Activated CD4-positive, alpha-beta memory T cell treated with anti-CD3 and anti-CD28 coated beads for 36 hours (primary cell): ENCODE measurements at regions not wholly inside any gene's neighbourhood (a gene's known extent, or its start where the extent isn't known, plus 50 kb on each side); places are given as distances from the start of the nearest gene placed in this dataset.

Experiments
- CTCF ChIA-PET: fragments of 350-600 bp; sonication (Branson Sonifier 250); formaldehyde crosslinking; loops from one replicate; lab custom pipeline; 2021; ENCODE audit warnings: antibody characterized with exemption, inconsistent platforms; lab: Charles Lee
- POLR2A ChIA-PET: fragments of 350-600 bp; sonication (Branson Sonifier 250); formaldehyde crosslinking; loops from one replicate; lab custom pipeline; 2021; ENCODE audit warnings: antibody characterized with exemption; lab: Charles Lee
- DNase-seq: peaks from one replicate; pipeline ENCODE4 v3.0.0-alpha.2; 2020
- H3K27ac Mint-ChIP-seq: one replicate; pipeline ENCODE4 v1.8.0; 2021; ENCODE audit warnings: mixed read lengths
- H3K27me3 Mint-ChIP-seq: one replicate; pipeline ENCODE4 v1.8.0; 2021; ENCODE audit warnings: mixed read lengths
- H3K36me3 Mint-ChIP-seq: one replicate; pipeline ENCODE4 v1.8.0; 2021; ENCODE audit warnings: mixed read lengths
- H3K4me1 Mint-ChIP-seq: one replicate; pipeline ENCODE4 v1.8.0; 2021; ENCODE audit warnings: low read depth, mixed read lengths
- H3K4me3 Mint-ChIP-seq: one replicate; pipeline ENCODE4 v1.8.0; 2021; ENCODE audit warnings: mild to moderate bottlenecking, mixed read lengths
- H3K9me3 Mint-ChIP-seq: one replicate; pipeline ENCODE4 v1.8.0; 2021; ENCODE audit warnings: mixed read lengths
- intact Hi-C: fragments of 100-400 bp; cut with micrococcal nuclease; formaldehyde crosslinking; loops from one replicate; pipeline ENCODE4 v1.15.1; 2023

GRCh38 chr6:90450268-90450953, 136.5 kb downstream of the MAP3K7 start:
- no peaks in the 10 kb centered on the region for H3K9me3 Mint-ChIP-seq
- no peak overlapping the region for H3K27ac Mint-ChIP-seq
- no peak overlapping the region for H3K4me3 Mint-ChIP-seq
- H3K27me3 Mint-ChIP-seq = no peaks in the 10 kb centered on the region
- CTCF ChIA-PET = no interaction called here
- intact Hi-C loops = no loop called here
- DNase-seq = no peak
- H3K4me1 Mint-ChIP-seq = peaks cover 29% of the 10 kb centered on the region
- POLR2A ChIA-PET = interaction anchor here (0.5 kb wide), 1 partner anchor 616 kb away, joined by 3 read pairs; no protein-coding TSS in a partner anchor
- no peaks in the 10 kb centered on the region for H3K36me3 Mint-ChIP-seq

- POLR2A ChIA-PET = no interaction called here
- H3K27me3 Mint-ChIP-seq = no peaks in the 10 kb centered on the region
- intact Hi-C loops = no loop called here
- no peak overlapping the region for H3K27ac Mint-ChIP-seq
- CTCF ChIA-PET = no interaction called here
- no peaks in the 10 kb centered on the region for H3K9me3 Mint-ChIP-seq
- DNase-seq = no peak
- H3K4me1 Mint-ChIP-seq = peaks cover 32% of the 10 kb centered on the region
- H3K36me3 Mint-ChIP-seq = no peaks in the 10 kb centered on the region
- H3K4me3 Mint-ChIP-seq = no peak overlapping the region
Observed at GRCh38 chr6:90449311-90449710, 137.6 kb downstream of the MAP3K7 start.

GRCh38 chr6:90448836-90449235, 138.0 kb downstream of the MAP3K7 start:
- no peak for DNase-seq
- ChIA-PET POLR2A (interaction anchor here (1.0 kb wide), 1 partner anchor 9 kb away, joined by 3 read pairs; no protein-coding TSS in a partner anchor), CTCF (no interaction called here)
- H3K4me3 Mint-ChIP-seq = no peak overlapping the region
- H3K36me3 Mint-ChIP-seq = no peaks in the 10 kb centered on the region
- no peaks in the 10 kb centered on the region for H3K9me3 Mint-ChIP-seq
- peaks cover 35% of the 10 kb centered on the region for H3K4me1 Mint-ChIP-seq
- intact Hi-C loops = no loop called here
- H3K27ac Mint-ChIP-seq = no peak overlapping the region
- H3K27me3 Mint-ChIP-seq = no peaks in the 10 kb centered on the region

GRCh38 chr6:90446164-90446563, 140.7 kb downstream of the MAP3K7 start:
- no peaks in the 10 kb centered on the region for H3K9me3 Mint-ChIP-seq
- intact Hi-C loops = no loop called here
- H3K4me1 Mint-ChIP-seq = peaks cover 38% of the 10 kb centered on the region
- no peaks in the 10 kb centered on the region for H3K27me3 Mint-ChIP-seq
- CTCF ChIA-PET = interaction anchor here (1.0 kb wide), 1 partner anchor 20 kb away, joined by 3 read pairs; no protein-coding TSS in a partner anchor
- H3K36me3 Mint-ChIP-seq = no peaks in the 10 kb centered on the region
- DNase-seq = no peak
- POLR2A ChIA-PET = interaction anchor here (0.9 to 1.6 kb wide), 4 partner anchors 10 to 162 kb away, joined by 3 to 4 read pairs (median 3); no protein-coding TSS in a partner anchor
- no peak overlapping the region for H3K4me3 Mint-ChIP-seq
- peak overlapping the region; percentile 92 for H3K27ac Mint-ChIP-seq

GRCh38 chr6:90445533-90446108, 141.3 kb downstream of the MAP3K7 start:
- no peaks in the 10 kb centered on the region for H3K36me3 Mint-ChIP-seq
- intact Hi-C loops = loop anchor here (1.0 kb wide), 6 partner anchors 13 to 47 kb away; no protein-coding TSS in a partner anchor
- H3K4me1 Mint-ChIP-seq = peaks cover 42% of the 10 kb centered on the region
- ChIA-PET POLR2A (interaction anchor here (0.9 to 1.6 kb wide), 4 partner anchors 10 to 161 kb away, joined by 3 to 4 read pairs (median 3); no protein-coding TSS in a partner anchor), CTCF (interaction anchor here (1.0 kb wide), 1 partner anchor 21 kb away, joined by 3 read pairs; no protein-coding TSS in a partner anchor)
- H3K4me3 Mint-ChIP-seq = no peak overlapping the region
- peak overlapping the region; percentile 92 for H3K27ac Mint-ChIP-seq
- no peaks in the 10 kb centered on the region for H3K9me3 Mint-ChIP-seq
- H3K27me3 Mint-ChIP-seq = no peaks in the 10 kb centered on the region
- DNase-seq = peak; percentile 47

GRCh38 chr6:90444160-90444714, 142.6 kb downstream of the MAP3K7 start:
- no peaks in the 10 kb centered on the region for H3K9me3 Mint-ChIP-seq
- DNase-seq = no peak
- ChIA-PET CTCF (interaction anchor here (0.8 to 2.4 kb wide), 8 partner anchors 9 to 158 kb away, joined by 3 to 13 read pairs (median 3); no protein-coding TSS in a partner anchor), POLR2A (interaction anchor here (0.9 to 1.5 kb wide), 7 partner anchors 13 to 72 kb away, joined by 3 to 4 read pairs (median 3); no protein-coding TSS in a partner anchor)
- H3K27ac Mint-ChIP-seq = peak overlapping the region; percentile 92
- no peaks in the 10 kb centered on the region for H3K27me3 Mint-ChIP-seq
- peaks cover 47% of the 10 kb centered on the region for H3K4me1 Mint-ChIP-seq
- peak overlapping the region; percentile 48 for H3K4me3 Mint-ChIP-seq
- intact Hi-C loops = no loop called here
- no peaks in the 10 kb centered on the region for H3K36me3 Mint-ChIP-seq

- ChIA-PET POLR2A (interaction anchor here (1.0 kb wide), 1 partner anchor 18 kb away, joined by 3 read pairs; no protein-coding TSS in a partner anchor), CTCF (interaction anchor here (1.3 to 1.7 kb wide), 3 partner anchors 8 to 156 kb away, joined by 5 read pairs; no protein-coding TSS in a partner anchor)
- H3K4me1 Mint-ChIP-seq = peaks cover 47% of the 10 kb centered on the region
- DNase-seq = no peak
- no peak overlapping the region for H3K4me3 Mint-ChIP-seq
- H3K27ac Mint-ChIP-seq = no peak overlapping the region
- no peaks in the 10 kb centered on the region for H3K9me3 Mint-ChIP-seq
- no peaks in the 10 kb centered on the region for H3K27me3 Mint-ChIP-seq
- intact Hi-C loops = no loop called here
- no peaks in the 10 kb centered on the region for H3K36me3 Mint-ChIP-seq
Observed at GRCh38 chr6:90442366-90442765, 144.5 kb downstream of the MAP3K7 start.

- no peaks in the 10 kb centered on the region for H3K36me3 Mint-ChIP-seq
- CTCF ChIA-PET = interaction anchor here (1.1 kb wide), 1 partner anchor 48 kb away, joined by 3 read pairs; no protein-coding TSS in a partner anchor
- no peaks in the 10 kb centered on the region for H3K27me3 Mint-ChIP-seq
- H3K4me1 Mint-ChIP-seq = peaks cover 39% of the 10 kb centered on the region
- no peak overlapping the region for H3K27ac Mint-ChIP-seq
- POLR2A ChIA-PET = no interaction called here
- DNase-seq = no peak
- intact Hi-C loops = no loop called here
- no peak overlapping the region for H3K4me3 Mint-ChIP-seq
- H3K9me3 Mint-ChIP-seq = no peaks in the 10 kb centered on the region
Observed at GRCh38 chr6:90440586-90441283, 144.1 kb upstream of the BACH2 start.

- H3K36me3 Mint-ChIP-seq = no peaks in the 10 kb centered on the region
- ChIA-PET CTCF (no interaction called here), POLR2A (no interaction called here)
- H3K9me3 Mint-ChIP-seq = no peaks in the 10 kb centered on the region
- intact Hi-C loops = no loop called here
- H3K27me3 Mint-ChIP-seq = no peaks in the 10 kb centered on the region
- H3K27ac Mint-ChIP-seq = no peak overlapping the region
- peaks cover 32% of the 10 kb centered on the region for H3K4me1 Mint-ChIP-seq
- no peak overlapping the region for H3K4me3 Mint-ChIP-seq
- no peak for DNase-seq
Observed at GRCh38 chr6:90439586-90439985, 142.9 kb upstream of the BACH2 start.

- no peak for DNase-seq
- intact Hi-C loops = no loop called here
- CTCF ChIA-PET = no interaction called here
- Mint-ChIP-seq H3K9me3 (peaks cover 19% of the 10 kb centered on the region), H3K36me3 (peaks cover 19% of the 10 kb centered on the region), H3K4me3 (no peak overlapping the region), H3K27ac (no peak overlapping the region), H3K27me3 (no peaks in the 10 kb centered on the region), H3K4me1 (peaks cover 29% of the 10 kb centered on the region)
- POLR2A ChIA-PET = no interaction called here
Observed at GRCh38 chr6:90436403-90436802, 139.8 kb upstream of the BACH2 start.

- POLR2A ChIA-PET = interaction anchor here (1.1 kb wide), 1 partner anchor 10 kb away, joined by 3 read pairs; no protein-coding TSS in a partner anchor
- intact Hi-C loops = no loop called here
- DNase-seq = no peak
- Mint-ChIP-seq H3K27me3 (no peaks in the 10 kb centered on the region), H3K36me3 (peaks cover 24% of the 10 kb centered on the region), H3K27ac (peak overlapping the region; percentile 26), H3K4me1 (peaks cover 25% of the 10 kb centered on the region), H3K9me3 (peaks cover 25% of the 10 kb centered on the region), H3K4me3 (no peak overlapping the region)
- CTCF ChIA-PET = no interaction called here
Observed at GRCh38 chr6:90435207-90435899, 138.7 kb upstream of the BACH2 start.
